ENCODE measurements at regions not wholly inside any gene's neighbourhood (a gene's known extent, or its start where the extent isn't known, plus 50 kb on each side); places are given as distances from the start of the nearest gene placed in this dataset.

DNA sequence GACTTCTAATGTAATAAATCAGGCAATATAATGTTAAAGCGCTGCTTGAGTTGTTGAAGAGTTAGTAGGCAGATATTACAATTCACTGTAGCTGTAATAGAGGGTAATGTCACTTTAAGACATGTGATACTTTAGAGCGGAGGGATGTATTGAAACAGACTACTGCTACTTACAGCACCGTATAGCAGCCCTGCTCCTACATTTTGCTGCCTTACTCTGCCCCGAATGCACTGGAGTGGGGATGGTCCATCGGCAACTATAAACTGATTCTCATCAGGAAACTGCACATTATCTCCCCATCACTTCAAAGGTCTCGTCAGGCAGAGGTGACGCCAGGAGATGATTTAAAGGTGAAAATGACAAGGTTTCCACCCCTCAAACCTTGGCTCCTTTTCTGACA, 349.7 kb upstream of the SUCLG2 start (continued):
- TF ChIP-seq PHF8 (conservative IDR thresholded peaks at IDR 0.05; ENCODE audit: low read depth, low read length) (no peak), RXRA (IDR thresholded peaks at IDR 0.05; ENCODE audit: insufficient read depth, low read depth, low read length) (no peak), NANOG (IDR thresholded peaks at IDR 0.05; ENCODE audit: insufficient read depth, low read depth, low read length, poor library complexity, severe bottlenecking) (no peak), JUN (IDR thresholded peaks at IDR 0.05; ENCODE audit: low read depth, low read length) (no peak), ASH2L (IDR thresholded peaks at IDR 0.05; ENCODE audit: low read length) (no peak), TBP (IDR thresholded peaks at IDR 0.05; ENCODE audit: low read depth, low read length) (no peak), EP300 (IDR thresholded peaks at IDR 0.05; ENCODE audit: borderline replicate concordance in 1 of 2, low read depth in 2 of 2, low read length in 2 of 2) (no peak)
